ENCODE measurements at regions not wholly inside any gene's neighbourhood (a gene's known extent, or its start where the extent isn't known, plus 50 kb on each side); places are given as distances from the start of the nearest gene placed in this dataset.

GRCh38 chr11:71309611-71310010, 57.2 kb upstream of the SHANK2 start:
- TF ChIP-seq CTCF (IDR thresholded peaks at IDR 0.05) (no peak), POLR2A (IDR thresholded peaks at IDR 0.05) (no peak)

Data from uterus (tissue), 2 donors.